OCI-LY7 (cell line): ENCODE measurements at regions not wholly inside any gene's neighbourhood (a gene's known extent, or its start where the extent isn't known, plus 50 kb on each side); places are given as distances from the start of the nearest gene placed in this dataset.

ENCODE experiments used
- BruUV-seq: library from RNA; stranded (reverse); fragments of 400-500 nt; replicated peaks from 2 replicates; lab custom pipeline; 2021; lab: Mats Ljungman, UMichigan
- CTCF ChIA-PET: fragments of 300-600 bp; sonication (Branson Sonifier 250); formaldehyde crosslinking; loops from one replicate; lab custom pipeline; 2022; ENCODE audit warnings: antibody characterized with exemption; ENCODE audit not compliant: unreplicated experiment; lab: Charles Lee
- POLR2A ChIA-PET: fragments of 300-600 bp; sonication (Branson Sonifier 250); formaldehyde crosslinking; loops from one replicate; lab custom pipeline; 2022; ENCODE audit warnings: antibody characterized with exemption; lab: Charles Lee
- DNase-seq: peaks from one replicate; pipeline ENCODE4 v3.0.0-alpha.2; 2015; ENCODE audit warnings: low spot score
- H2AFZ ChIP-seq: fragments of 200-600 bp; sonication (generic), shearing (Covaris generic); 2 replicates; pipeline ENCODE4 v1.6.1; 2014; ENCODE audit warnings: mild to moderate bottlenecking, antibody characterized with exemption, low read length, moderate library complexity
- H3K27ac ChIP-seq: fragments of 200-600 bp; sonication (generic); 2 replicates; pipeline ENCODE4 v1.5.1; 2014; ENCODE audit warnings: mixed run types, low read depth, mild to moderate bottlenecking, moderate library complexity, low read length, inconsistent platforms; ENCODE audit not compliant: poor library complexity, severe bottlenecking
- H3K36me3 ChIP-seq: fragments of 200-600 bp; sonication (generic); 2 replicates; pipeline ENCODE4 v1.6.1; 2014; ENCODE audit warnings: mild to moderate bottlenecking, antibody characterized with exemption, low read length, moderate library complexity, mixed read lengths; ENCODE audit not compliant: insufficient read depth
- H3K4me1 ChIP-seq: fragments of 200-600 bp; sonication (generic); 2 replicates; pipeline ENCODE4 v1.5.1; 2014; ENCODE audit warnings: mild to moderate bottlenecking, low read length; ENCODE audit not compliant: insufficient read depth, poor library complexity, severe bottlenecking
- H3K4me2 ChIP-seq: fragments of 200-600 bp; sonication (generic); 2 replicates; pipeline ENCODE4 v1.6.1; 2014; ENCODE audit warnings: mild to moderate bottlenecking, low read length
- H3K4me3 ChIP-seq: fragments of 200-600 bp; sonication (generic); 2 replicates; pipeline ENCODE4 v1.5.1; 2014; ENCODE audit warnings: mild to moderate bottlenecking, low read depth, low read length; ENCODE audit not compliant: poor library complexity, severe bottlenecking
- H3K79me2 ChIP-seq: fragments of 200-600 bp; sonication (generic); 2 replicates; pipeline ENCODE4 v1.6.1; 2016; ENCODE audit warnings: low read depth, mild to moderate bottlenecking, low read length, moderate library complexity, mixed read lengths; ENCODE audit not compliant: insufficient read depth
- H3K9me2 ChIP-seq: fragments of 200-600 bp; sonication (generic); 2 replicates; pipeline ENCODE4 v1.6.1; 2016; ENCODE audit warnings: mild to moderate bottlenecking, low read length, mixed read lengths; ENCODE audit not compliant: insufficient read depth
- H3K9me3 ChIP-seq: fragments of 200-600 bp; sonication (generic); 2 replicates; pipeline ENCODE4 v1.6.1; 2014; ENCODE audit warnings: mild to moderate bottlenecking, mixed run types, low read length, mixed read lengths
- H4K20me1 ChIP-seq: fragments of 200-600 bp; sonication (generic); 2 replicates; pipeline ENCODE4 v1.6.1; 2014; ENCODE audit warnings: mild to moderate bottlenecking, antibody characterized with exemption, low read length, moderate library complexity, mixed read lengths; ENCODE audit not compliant: insufficient read depth
- CTCF ChIP-seq: fragments of 200-600 bp; sonication (generic); conservative IDR thresholded peaks from 2 replicates; pipeline ENCODE4 v1.5.1; 2014; ENCODE audit warnings: mild to moderate bottlenecking, antibody characterized with exemption, low read length, moderate library complexity, mixed read lengths
- EZH2phosphoT487 ChIP-seq: fragments of 200-600 bp; sonication (generic); IDR thresholded peaks from 2 replicates; pipeline ENCODE4 v1.6.1; 2018; ENCODE audit warnings: low read depth, borderline replicate concordance, mild to moderate bottlenecking, mixed run types, antibody characterized with exemption, low read length, moderate library complexity, mixed read lengths
- intact Hi-C: fragments of 100-400 bp; cut with micrococcal nuclease; formaldehyde crosslinking; loops from one replicate; pipeline ENCODE4 v1.10.0; 2022; ENCODE audit not compliant: unreplicated experiment

- H4K20me1 ChIP-seq: no peaks in the 10 kb centered on the region
- POLR2A ChIA-PET: no interaction called here
- H3K9me3 ChIP-seq: 0 out of 2 replicates have a peak, but pooled peaks cover 8% of the 10 kb centered on the region
- no peaks in the 10 kb centered on the region for H3K79me2 ChIP-seq
- BruUV-seq: no TSS peak
- intact Hi-C loops: no loop called here
- H3K4me2 ChIP-seq: no peak overlapping the region
- H3K4me3 ChIP-seq: no peak overlapping the region
- TF ChIP-seq CTCF (no peak), EZH2phosphoT487 (no peak)
- H3K36me3 ChIP-seq: no peaks in the 10 kb centered on the region
- no peak overlapping the region for H2AFZ ChIP-seq
- CTCF ChIA-PET: no interaction called here
- no peak for DNase-seq
- no peaks in the 10 kb centered on the region for H3K4me1 ChIP-seq
- no peak overlapping the region for H3K27ac ChIP-seq
- H3K9me2 ChIP-seq: no peaks in the 10 kb centered on the region
These were observed 125.0 kb upstream of the PPP2R2D start for GRCh38 chr10:131775833-131776232.

DNA sequence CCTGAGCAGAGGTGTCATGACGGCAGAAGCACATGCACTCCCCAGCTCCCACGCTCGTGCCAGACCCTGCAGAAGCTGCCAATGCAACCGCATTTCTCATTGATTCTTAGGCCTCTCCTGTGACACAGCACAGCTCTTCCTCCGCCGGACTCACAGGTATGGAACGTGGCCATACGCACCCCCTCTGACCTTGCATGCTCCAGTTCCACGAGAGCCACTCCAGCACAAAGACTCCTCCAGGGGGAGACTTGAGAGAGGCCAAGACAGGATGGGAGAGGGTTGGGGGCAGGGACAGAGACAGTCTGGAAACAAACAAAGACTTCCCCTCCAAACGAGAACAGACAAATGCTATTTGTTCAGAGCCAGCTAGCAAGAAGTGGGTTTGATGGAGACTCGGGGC lies 124.3 kb upstream of the PPP2R2D start:
- intact Hi-C loops: no loop called here
- H3K27ac ChIP-seq: no peak overlapping the region
- ChIA-PET POLR2A (no interaction called here), CTCF (no interaction called here)
- DNase-seq: no peak
- no peaks in the 10 kb centered on the region for H3K4me1 ChIP-seq
- no peaks in the 10 kb centered on the region for H3K36me3 ChIP-seq
- no TSS peak for BruUV-seq
- no peak overlapping the region for H3K4me3 ChIP-seq
- no peaks in the 10 kb centered on the region for H4K20me1 ChIP-seq
- TF ChIP-seq EZH2phosphoT487 (no peak), CTCF (no peak)
- no peaks in the 10 kb centered on the region for H3K79me2 ChIP-seq
- no peak overlapping the region for H3K4me2 ChIP-seq
- 0 out of 2 replicates have a peak, but pooled peaks cover 8% of the 10 kb centered on the region for H3K9me3 ChIP-seq
- no peaks in the 10 kb centered on the region for H3K9me2 ChIP-seq
- H2AFZ ChIP-seq: no peak overlapping the region

GRCh38 chr10:131777162-131777561 lies 123.6 kb upstream of the PPP2R2D start:
- intact Hi-C loops: no loop called here
- DNase-seq: no peak
- no peak overlapping the region for H3K27ac ChIP-seq
- CTCF ChIA-PET: no interaction called here
- H3K4me3 ChIP-seq: no peak overlapping the region
- no peaks in the 10 kb centered on the region for H3K9me2 ChIP-seq
- H4K20me1 ChIP-seq: no peaks in the 10 kb centered on the region
- H3K79me2 ChIP-seq: no peaks in the 10 kb centered on the region
- H3K4me2 ChIP-seq: no peak overlapping the region
- POLR2A ChIA-PET: no interaction called here
- H3K36me3 ChIP-seq: no peaks in the 10 kb centered on the region
- no peaks in the 10 kb centered on the region for H3K4me1 ChIP-seq
- TF ChIP-seq CTCF (no peak), EZH2phosphoT487 (no peak)
- H2AFZ ChIP-seq: no peak overlapping the region
- 0 out of 2 replicates have a peak, but pooled peaks cover 8% of the 10 kb centered on the region for H3K9me3 ChIP-seq
- BruUV-seq: no TSS peak
